ENCODE measurements at regions not wholly inside any gene's neighbourhood (a gene's known extent, or its start where the extent isn't known, plus 50 kb on each side); places are given as distances from the start of the nearest gene placed in this dataset.

GRCh38 chr5:62708481-62709325, 130.1 kb downstream of the LRRC70 start:
- no peak for DNase-seq (ENCODE audit: low spot score in 2 of 2)
- no peaks in the 10 kb centered on the region for H3K36me3 ChIP-seq
- intact Hi-C loops (cut with DNase I), result no loop called here
- no peaks in the 10 kb centered on the region for H3K9me3 ChIP-seq
- no peaks in the 10 kb centered on the region for H3K4me1 ChIP-seq
- TF ChIP-seq CTCF (IDR thresholded peaks at IDR 0.05), result no peak
- H3K27ac ChIP-seq, result no peak overlapping the region
- no peaks in the 10 kb centered on the region for H3K27me3 ChIP-seq
- no peak overlapping the region for H3K4me3 ChIP-seq

- Histone ChIP-seq H3K27me3 (no peaks in the 10 kb centered on the region), H3K4me1 (no peaks in the 10 kb centered on the region), H3K4me3 (no peak overlapping the region), H3K36me3 (no peaks in the 10 kb centered on the region), H3K9me3 (no peaks in the 10 kb centered on the region), H3K27ac (no peak overlapping the region)
- intact Hi-C loops (cut with DNase I), result no loop called here
- TF ChIP-seq CTCF (IDR thresholded peaks at IDR 0.05), result no peak
- DNase-seq (ENCODE audit: low spot score in 2 of 2), result no peak
These were observed 128.9 kb downstream of the LRRC70 start for GRCh38 chr5:62707563-62707962.

- no peak for TF ChIP-seq CTCF (IDR thresholded peaks at IDR 0.05)
- Histone ChIP-seq H3K27ac (no peak overlapping the region), H3K9me3 (no peaks in the 10 kb centered on the region), H3K4me1 (no peaks in the 10 kb centered on the region), H3K27me3 (no peaks in the 10 kb centered on the region), H3K36me3 (no peaks in the 10 kb centered on the region), H3K4me3 (no peak overlapping the region)
- DNase-seq (ENCODE audit: low spot score in 2 of 2), result no peak
- intact Hi-C loops (cut with DNase I), result no loop called here
These were observed 128.5 kb downstream of the LRRC70 start for GRCh38 chr5:62707131-62707530.

- Histone ChIP-seq H3K4me3 (no peak overlapping the region), H3K27ac (no peak overlapping the region), H3K27me3 (no peaks in the 10 kb centered on the region), H3K36me3 (no peaks in the 10 kb centered on the region), H3K9me3 (no peaks in the 10 kb centered on the region), H3K4me1 (no peaks in the 10 kb centered on the region)
- no peak for DNase-seq (ENCODE audit: low spot score in 2 of 2)
- TF ChIP-seq CTCF (IDR thresholded peaks at IDR 0.05), result no peak
- intact Hi-C loops (cut with DNase I), result no loop called here
These were observed 126.4 kb downstream of the LRRC70 start for GRCh38 chr5:62705022-62705421.

- no peak for DNase-seq (ENCODE audit: low spot score in 2 of 2)
- no peak for TF ChIP-seq CTCF (IDR thresholded peaks at IDR 0.05)
- H3K27me3 ChIP-seq, result no peaks in the 10 kb centered on the region
- H3K9me3 ChIP-seq, result no peaks in the 10 kb centered on the region
- intact Hi-C loops (cut with DNase I), result no loop called here
- H3K4me1 ChIP-seq, result no peaks in the 10 kb centered on the region
- H3K4me3 ChIP-seq, result no peak overlapping the region
- H3K27ac ChIP-seq, result no peak overlapping the region
- H3K36me3 ChIP-seq, result no peaks in the 10 kb centered on the region
These were observed 123.5 kb downstream of the LRRC70 start for GRCh38 chr5:62702126-62702525.

Measured in ascending aorta (tissue), 2 donors.